SK-N-MC (cell line): ENCODE measurements at regions not wholly inside any gene's neighbourhood (a gene's known extent, or its start where the extent isn't known, plus 50 kb on each side); places are given as distances from the start of the nearest gene placed in this dataset.
A peak's percentile ranks its signal among the peaks of the same experiment; 100 is the strongest.

Source experiments
- DNase-seq: peaks from one replicate; pipeline ENCODE4 v3.0.0-alpha.2; 2011; ENCODE audit warnings: low read depth, low spot score
- H3K27ac ChIP-seq: fragments of 200-600 bp; sonication (generic); 2 replicates; pipeline ENCODE4 v1.5.1; 2016; ENCODE audit warnings: mixed run types
- H3K36me3 ChIP-seq: fragments of 200-600 bp; sonication (generic); 2 replicates; pipeline ENCODE4 v1.6.1; 2017; ENCODE audit warnings: antibody characterized with exemption, low read length, mixed read lengths; ENCODE audit not compliant: insufficient read depth
- H3K4me3 ChIP-seq: fragments of 200-600 bp; sonication (generic); 2 replicates; pipeline ENCODE4 v1.5.1; 2016
- H3K9ac ChIP-seq: fragments of 200-600 bp; sonication (generic); 2 replicates; pipeline ENCODE4 v1.8.0; 2017; ENCODE audit warnings: mixed run types, mixed read lengths; ENCODE audit not compliant: insufficient read length
- H3K9me3 ChIP-seq: fragments of 200-600 bp; sonication (generic); 2 replicates; pipeline ENCODE4 v1.6.1; 2017; ENCODE audit warnings: low read depth, mild to moderate bottlenecking, antibody characterized with exemption, low read length, moderate library complexity, mixed read lengths
- EZH2 ChIP-seq: fragments of 200-600 bp; sonication (generic); IDR thresholded peaks from one replicate; pipeline ENCODE4 v1.6.1; 2017; ENCODE audit warnings: antibody characterized with exemption
- FOXP2 ChIP-seq: optimal IDR thresholded peaks from 2 replicates; pipeline ENCODE3; 2011; ENCODE audit warnings: mild to moderate bottlenecking, moderate library complexity; ENCODE audit not compliant: insufficient read depth; ENCODE audit errors: extremely low read length, control extremely low read depth
- POLR2AphosphoS5 ChIP-seq: IDR thresholded peaks from 2 replicates; pipeline ENCODE4 v1.6.1; 2012; ENCODE audit warnings: mild to moderate bottlenecking, low read depth, low read length, borderline replicate concordance

DNA sequence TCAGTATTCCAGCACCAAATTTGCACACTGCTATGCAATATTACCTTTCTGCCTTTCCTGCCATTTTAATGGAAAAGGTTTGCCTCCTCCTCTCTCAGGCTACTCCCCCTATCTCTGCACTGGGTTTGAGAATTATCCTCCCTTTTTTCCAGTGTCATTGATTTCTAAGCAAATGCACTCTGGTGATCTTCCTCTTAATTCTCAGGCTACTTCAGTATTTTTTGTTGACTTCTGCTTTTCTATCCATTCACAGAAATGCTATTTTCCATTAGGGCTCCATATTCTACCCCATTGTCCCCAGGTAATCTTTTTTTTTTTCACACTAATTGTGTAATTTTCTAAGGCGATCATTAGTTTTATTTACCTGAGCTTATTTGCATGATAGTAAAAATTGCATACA lies 144.0 kb downstream of the GJA1 start:
- H3K36me3 ChIP-seq, result no peaks in the 10 kb centered on the region
- DNase-seq, result no peak
- H3K9ac ChIP-seq, result no peak overlapping the region
- H3K4me3 ChIP-seq, result no peak overlapping the region
- H3K27ac ChIP-seq, result no peak overlapping the region
- H3K9me3 ChIP-seq, result no peaks in the 10 kb centered on the region
- TF ChIP-seq EZH2, result no peak
- no peak for TF ChIP-seq FOXP2
- TF ChIP-seq POLR2AphosphoS5, result no peak

DNA sequence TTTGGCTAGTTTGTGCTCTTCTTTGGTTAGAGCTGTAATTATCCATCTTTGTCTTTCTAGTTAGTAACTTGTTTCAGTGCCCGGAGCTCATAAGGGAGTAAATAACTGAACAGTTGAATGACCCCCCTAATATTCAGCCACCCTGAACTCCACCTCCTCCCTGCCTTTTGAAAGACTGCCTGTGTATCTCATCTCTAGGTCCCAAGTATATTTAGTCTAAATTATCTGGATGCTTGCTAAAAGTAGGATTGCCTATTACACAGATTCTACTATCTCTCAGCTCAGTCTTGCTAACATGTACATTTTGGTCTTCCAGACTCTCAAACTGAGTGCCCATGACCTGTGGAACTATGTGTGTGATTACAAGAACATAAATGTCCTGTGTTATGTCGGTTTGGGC lies 145.9 kb downstream of the GJA1 start:
- H3K9ac ChIP-seq, result no peak overlapping the region
- no peaks in the 10 kb centered on the region for H3K36me3 ChIP-seq
- H3K4me3 ChIP-seq, result no peak overlapping the region
- no peaks in the 10 kb centered on the region for H3K9me3 ChIP-seq
- H3K27ac ChIP-seq, result no peak overlapping the region
- TF ChIP-seq FOXP2 (no peak), EZH2 (no peak), POLR2AphosphoS5 (no peak)
- DNase-seq, result no peak

DNA sequence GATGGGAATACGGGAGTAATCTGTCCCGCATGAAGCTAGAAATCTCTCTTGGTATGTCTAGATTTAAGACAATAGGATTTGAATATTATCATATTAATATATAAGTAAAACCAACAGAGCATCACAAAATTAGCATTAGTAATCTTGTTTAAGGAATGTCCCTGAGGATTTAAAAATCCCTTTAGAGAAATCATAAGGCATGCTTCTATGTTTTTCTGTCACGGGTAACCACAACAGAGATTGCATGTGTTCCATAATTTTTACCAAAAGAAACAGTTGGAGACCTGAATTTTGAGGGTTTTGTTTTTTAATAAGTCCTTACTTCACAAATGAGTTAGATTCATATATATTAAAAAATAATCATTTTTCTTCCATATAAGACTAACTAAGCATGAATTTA lies 146.8 kb downstream of the GJA1 start:
- H3K9me3 ChIP-seq, result no peaks in the 10 kb centered on the region
- H3K27ac ChIP-seq, result no peak overlapping the region
- H3K36me3 ChIP-seq, result no peaks in the 10 kb centered on the region
- no peak overlapping the region for H3K9ac ChIP-seq
- TF ChIP-seq FOXP2 (no peak), POLR2AphosphoS5 (no peak), EZH2 (no peak)
- no peak overlapping the region for H3K4me3 ChIP-seq
- DNase-seq, result no peak

DNA sequence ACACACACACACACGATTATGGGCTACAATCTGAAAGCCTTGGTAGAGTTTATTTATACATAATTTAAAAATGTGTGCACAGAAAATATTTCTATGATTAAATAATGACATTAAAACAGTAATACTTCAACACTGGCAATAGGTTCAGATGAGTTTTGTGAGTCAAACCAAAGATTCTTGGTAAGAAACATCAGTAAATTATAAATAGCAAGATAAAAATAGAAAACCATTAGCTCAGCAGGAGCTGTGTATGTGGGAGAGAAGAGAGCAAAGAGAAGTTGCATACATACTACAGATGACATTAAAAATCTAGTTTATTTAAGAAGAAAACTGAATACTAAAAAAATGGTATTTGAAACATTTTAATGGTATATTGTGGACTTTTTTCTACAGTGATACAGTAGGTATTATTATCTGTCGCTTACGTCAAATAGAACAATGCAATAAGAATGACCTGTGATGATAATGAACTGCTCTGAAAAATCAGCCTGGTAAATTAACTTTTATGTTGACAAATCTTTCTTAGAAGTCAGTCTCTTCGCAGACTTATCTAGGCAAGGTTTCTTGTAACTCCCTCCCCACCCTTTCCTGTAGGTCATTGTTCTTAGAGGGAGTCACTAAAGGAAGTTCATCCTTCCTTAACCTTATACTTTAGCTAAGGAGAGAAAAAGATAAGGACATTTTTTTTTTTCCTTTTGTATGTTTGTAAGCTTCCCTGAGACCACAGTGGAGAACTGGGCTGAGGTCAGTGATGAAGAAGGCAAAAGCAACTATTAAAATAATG lies 149.3 kb downstream of the GJA1 start:
- no peak for DNase-seq
- no peak overlapping the region for H3K4me3 ChIP-seq
- no peaks in the 10 kb centered on the region for H3K36me3 ChIP-seq
- no peak overlapping the region for H3K9ac ChIP-seq
- H3K27ac ChIP-seq, result no peak overlapping the region
- no peaks in the 10 kb centered on the region for H3K9me3 ChIP-seq
- TF ChIP-seq POLR2AphosphoS5, result no peak
- no peak for TF ChIP-seq FOXP2
- no peak for TF ChIP-seq EZH2

DNA sequence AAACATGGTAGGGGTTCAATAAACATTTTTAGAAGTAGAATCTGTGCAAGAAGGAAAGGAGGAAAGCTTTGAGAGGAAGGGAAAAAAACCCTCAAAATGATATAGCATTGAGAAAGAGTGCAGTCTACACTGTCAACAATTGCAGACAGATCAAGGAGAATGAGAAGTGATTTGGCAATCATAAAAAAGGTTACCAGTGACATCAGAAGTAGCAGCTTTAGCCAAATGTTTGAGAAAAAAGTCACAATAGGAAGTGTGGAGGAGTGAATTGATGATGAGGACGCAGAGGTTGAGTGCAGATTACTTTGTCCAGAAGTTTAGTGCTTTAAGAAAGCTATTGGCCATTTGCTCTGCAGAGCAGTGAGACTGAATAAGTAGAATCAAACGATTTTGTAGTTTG lies 155.0 kb downstream of the GJA1 start:
- H3K4me3 ChIP-seq, result no peak overlapping the region
- DNase-seq, result no peak

DNA sequence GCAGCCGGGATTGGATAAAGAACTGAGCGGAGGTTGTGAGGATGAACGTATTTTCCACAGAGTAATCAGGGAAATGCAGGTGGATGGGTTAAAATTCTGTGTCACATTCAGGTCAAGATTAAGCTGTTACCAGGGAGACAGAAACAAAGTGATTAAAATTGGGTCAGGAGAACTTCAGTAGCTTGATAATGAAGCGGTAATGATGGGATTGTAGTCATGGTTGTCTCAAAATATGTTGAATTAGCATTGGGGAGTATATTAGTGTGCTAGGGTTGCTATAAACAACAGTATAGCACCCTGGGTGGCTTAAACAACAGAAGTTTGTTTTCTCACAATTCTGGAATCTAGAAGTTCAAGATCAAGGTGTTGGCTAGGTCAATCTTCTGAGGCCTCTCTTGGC lies 155.5 kb downstream of the GJA1 start:
- Histone ChIP-seq H3K9me3 (no peaks in the 10 kb centered on the region), H3K27ac (no peak overlapping the region), H3K36me3 (no peaks in the 10 kb centered on the region), H3K9ac (no peak overlapping the region), H3K4me3 (no peak overlapping the region)
- no peak for DNase-seq
- TF ChIP-seq FOXP2 (no peak), EZH2 (no peak), POLR2AphosphoS5 (no peak)

More for the DNA sequence above, 155.0 kb downstream of the GJA1 start:
- H3K9me3 ChIP-seq, result no peaks in the 10 kb centered on the region
- H3K9ac ChIP-seq, result no peak overlapping the region
- H3K27ac ChIP-seq, result no peak overlapping the region
- no peaks in the 10 kb centered on the region for H3K36me3 ChIP-seq
- TF ChIP-seq EZH2 (no peak), POLR2AphosphoS5 (no peak), FOXP2 (no peak)

DNA sequence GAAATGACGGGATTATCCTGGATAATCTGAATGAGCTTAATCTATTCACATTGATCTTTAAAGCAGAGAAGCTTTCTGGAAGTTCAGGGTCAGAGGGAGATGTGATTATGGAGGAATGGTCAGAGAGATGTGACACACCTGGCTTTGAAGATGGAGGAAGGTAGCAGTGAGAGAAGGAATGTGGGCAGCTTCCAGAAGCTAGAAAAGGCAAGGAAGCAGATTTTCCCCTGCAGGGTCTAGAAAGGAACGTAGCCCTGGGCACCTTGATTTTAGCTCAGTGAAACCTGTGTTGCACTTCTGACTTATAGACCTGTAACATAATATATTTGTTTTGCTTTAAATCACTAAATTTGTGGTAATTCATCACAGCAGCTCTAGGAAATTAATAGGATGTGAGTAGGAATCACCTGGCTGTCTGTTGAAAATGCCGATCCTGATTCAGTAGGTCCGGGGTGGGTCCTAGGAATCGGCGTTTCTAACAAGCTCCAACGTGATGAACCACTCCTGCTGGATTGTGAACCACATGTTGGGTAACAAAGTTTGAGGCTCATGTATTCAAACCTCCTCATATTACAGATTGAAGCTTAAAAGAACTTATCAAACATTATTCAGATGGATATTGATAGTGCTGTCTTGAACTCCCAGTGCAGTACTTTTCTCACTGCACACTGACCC lies 157.0 kb downstream of the GJA1 start:
- Histone ChIP-seq H3K4me3 (no peak overlapping the region), H3K27ac (no peak overlapping the region), H3K9me3 (no peaks in the 10 kb centered on the region), H3K9ac (no peak overlapping the region), H3K36me3 (no peaks in the 10 kb centered on the region)
- no peak for DNase-seq
- TF ChIP-seq EZH2 (no peak), POLR2AphosphoS5 (no peak)

DNA sequence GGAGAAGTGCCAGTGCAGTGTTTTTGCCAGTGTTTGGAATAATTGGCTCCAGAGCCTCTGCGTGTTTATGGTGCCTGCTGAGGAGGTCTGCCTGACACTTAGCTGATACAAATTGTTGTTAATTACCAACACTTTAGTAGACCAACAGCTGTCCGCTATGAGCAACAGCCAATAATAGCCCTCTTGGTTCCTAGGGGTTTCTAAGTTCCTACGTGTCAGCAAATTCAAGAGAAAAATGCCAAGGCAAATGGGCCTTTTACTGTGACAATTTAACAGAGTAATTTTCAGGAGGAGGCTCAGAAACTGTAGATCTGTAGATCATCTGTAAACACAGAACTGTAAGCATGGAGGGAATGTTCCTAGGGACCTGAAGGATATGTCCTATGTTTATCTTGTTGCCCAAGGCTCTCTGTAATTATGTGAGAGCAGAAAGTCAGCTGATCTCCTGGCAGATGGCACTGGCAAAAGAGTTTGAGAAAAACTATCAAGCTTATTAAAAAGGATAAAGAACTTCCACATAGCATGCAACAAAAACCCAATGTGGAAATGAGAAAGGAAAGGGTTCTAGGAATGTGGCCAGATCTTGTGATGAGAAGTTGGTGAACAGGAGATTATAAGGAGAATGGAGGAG lies 157.7 kb downstream of the GJA1 start:
- Histone ChIP-seq H3K27ac (peak overlapping the region; percentile 77), H3K36me3 (no peaks in the 10 kb centered on the region), H3K9me3 (no peaks in the 10 kb centered on the region), H3K9ac (no peak overlapping the region), H3K4me3 (peak overlapping the region; percentile 35; the same call in 1 of the 2 replicates)
- TF ChIP-seq FOXP2, result no peak
- TF ChIP-seq POLR2AphosphoS5, result no peak
- no peak for TF ChIP-seq EZH2
- no peak for DNase-seq

DNA sequence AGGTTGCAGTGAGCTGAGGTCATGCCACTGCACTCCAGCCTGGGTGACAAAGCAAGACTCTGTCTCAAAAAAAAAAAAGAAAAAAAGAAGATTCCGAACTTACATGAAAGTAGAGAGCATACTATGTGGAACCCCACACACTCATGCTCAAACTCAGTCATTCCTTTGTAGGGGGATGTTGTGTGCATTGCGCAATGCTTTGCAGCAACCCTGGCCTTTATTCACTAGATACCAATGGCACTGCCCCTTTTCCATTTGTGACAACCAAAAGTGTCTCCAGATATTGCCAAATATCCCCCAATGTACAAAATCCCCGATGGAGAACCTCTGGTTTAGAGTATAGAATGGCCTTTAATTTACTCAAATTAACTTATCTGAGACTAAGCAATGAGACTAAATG lies 158.6 kb downstream of the GJA1 start:
- no peaks in the 10 kb centered on the region for H3K36me3 ChIP-seq
- H3K4me3 ChIP-seq, result no peak overlapping the region
- no peak overlapping the region for H3K9ac ChIP-seq
- H3K9me3 ChIP-seq, result no peaks in the 10 kb centered on the region
- H3K27ac ChIP-seq, result no peak overlapping the region
- TF ChIP-seq EZH2 (no peak), FOXP2 (no peak), POLR2AphosphoS5 (no peak)
- DNase-seq, result no peak
